ENCODE measurements at regions not wholly inside any gene's neighbourhood (a gene's known extent, or its start where the extent isn't known, plus 50 kb on each side); places are given as distances from the start of the nearest gene placed in this dataset.
A peak's percentile ranks its signal among the peaks of the same experiment; 100 is the strongest.

GRCh38 chr4:55012363-55013230 is 112.8 kb downstream of the KDR start:
- H3K27me3 ChIP-seq (ENCODE audit: low read depth) = no peaks in the 10 kb centered on the region
- DNase-seq (no peak), ATAC-seq (no peak)
- H3K4me1 ChIP-seq = no peaks in the 10 kb centered on the region
- H3K27ac ChIP-seq = no peak overlapping the region
- no peaks in the 10 kb centered on the region for H3K9me3 ChIP-seq
- intact Hi-C loops (cut with DNase I) = no loop called here
- H3K36me3 ChIP-seq = no peaks in the 10 kb centered on the region
- no peak for TF ChIP-seq CTCF (IDR thresholded peaks at IDR 0.05)
- H3K4me3 ChIP-seq = no peak overlapping the region

- ATAC-seq (no peak), DNase-seq (no peak)
- Histone ChIP-seq H3K4me3 (no peak overlapping the region), H3K4me1 (no peaks in the 10 kb centered on the region), H3K27ac (no peak overlapping the region), H3K36me3 (no peaks in the 10 kb centered on the region), H3K9me3 (no peaks in the 10 kb centered on the region), H3K27me3 (ENCODE audit: low read depth) (no peaks in the 10 kb centered on the region)
- intact Hi-C loops (cut with DNase I) = no loop called here
- no peak for TF ChIP-seq CTCF (IDR thresholded peaks at IDR 0.05)
Measured at GRCh38 chr4:55011761-55012160, 113.6 kb downstream of the KDR start.

GRCh38 chr4:55010550-55010949 is 114.8 kb downstream of the KDR start:
- no peak overlapping the region for H3K4me3 ChIP-seq
- ATAC-seq (no peak), DNase-seq (no peak)
- H3K9me3 ChIP-seq = no peaks in the 10 kb centered on the region
- intact Hi-C loops (cut with DNase I) = no loop called here
- no peak overlapping the region for H3K27ac ChIP-seq
- no peak for TF ChIP-seq CTCF (IDR thresholded peaks at IDR 0.05)
- H3K4me1 ChIP-seq = peaks cover under 1% of the 10 kb centered on the region
- no peaks in the 10 kb centered on the region for H3K27me3 ChIP-seq (ENCODE audit: low read depth)
- no peaks in the 10 kb centered on the region for H3K36me3 ChIP-seq

- Histone ChIP-seq H3K4me3 (no peak overlapping the region), H3K9me3 (no peaks in the 10 kb centered on the region), H3K4me1 (peaks cover 10% of the 10 kb centered on the region), H3K36me3 (no peaks in the 10 kb centered on the region), H3K27me3 (ENCODE audit: low read depth) (no peaks in the 10 kb centered on the region), H3K27ac (no peak overlapping the region)
- peak; percentile 30 for TF ChIP-seq CTCF (IDR thresholded peaks at IDR 0.05)
- ATAC-seq = peak; percentile 42 to 43
- intact Hi-C loops (cut with DNase I) = no loop called here
- no peak for DNase-seq
Measured at GRCh38 chr4:55008166-55009056, 117.0 kb downstream of the KDR start.

- intact Hi-C loops (cut with DNase I) = no loop called here
- no peak overlapping the region for H3K27ac ChIP-seq
- ATAC-seq (no peak), DNase-seq (no peak)
- TF ChIP-seq CTCF (IDR thresholded peaks at IDR 0.05) = no peak
- no peaks in the 10 kb centered on the region for H3K9me3 ChIP-seq
- H3K4me1 ChIP-seq = peaks cover 10% of the 10 kb centered on the region
- H3K27me3 ChIP-seq (ENCODE audit: low read depth) = no peaks in the 10 kb centered on the region
- no peaks in the 10 kb centered on the region for H3K36me3 ChIP-seq
- H3K4me3 ChIP-seq = no peak overlapping the region
Measured at GRCh38 chr4:55005910-55006309, 119.5 kb downstream of the KDR start.

Measured in lower lobe of right lung (tissue), 2 donors.